Liver (tissue), 7 donors: ENCODE measurements at regions not wholly inside any gene's neighbourhood (a gene's known extent, or its start where the extent isn't known, plus 50 kb on each side); places are given as distances from the start of the nearest gene placed in this dataset.

Experiments used
- DNase-seq: peaks from one replicate; pipeline ENCODE4 v3.0.0-alpha.2; 2017; ENCODE audit warnings: low spot score
- H3K27ac ChIP-seq, 2 donors: one replicate each; pipeline ENCODE4 v1.7.0; 2013; ENCODE audit warnings: inconsistent platforms in 2 of 2, low read length in 2 of 2, control low read depth in 1 of 2, low read depth in 1 of 2, mild to moderate bottlenecking in 1 of 2
- H3K27me3 ChIP-seq, 4 donors: one replicate each; pipeline versions ENCODE4 v1.6.1 to v1.7.0; 2013; ENCODE audit warnings: low read length in 3 of 4, inconsistent platforms in 1 of 4, mild to moderate bottlenecking in 1 of 4, moderate library complexity in 1 of 4; ENCODE audit not compliant: control insufficient read depth in 4 of 4, insufficient read depth in 4 of 4
- H3K36me3 ChIP-seq, 4 donors: one replicate each; pipeline versions ENCODE4 v1.6.1 to v1.7.0; 2013; ENCODE audit warnings: low read length in 3 of 4, mild to moderate bottlenecking in 3 of 4, low read depth in 1 of 4, moderate library complexity in 1 of 4; ENCODE audit not compliant: control insufficient read depth in 4 of 4, insufficient read depth in 3 of 4
- H3K4me1 ChIP-seq, 4 donors: one replicate each; pipeline versions ENCODE4 v1.6.1 to v1.7.0; 2013; ENCODE audit warnings: low read length in 3 of 4, mild to moderate bottlenecking in 3 of 4, moderate library complexity in 1 of 4; ENCODE audit not compliant: control insufficient read depth in 4 of 4, insufficient read depth in 4 of 4
- H3K4me3 ChIP-seq, 3 donors: one replicate each; pipeline versions ENCODE4 v1.6.1 to v1.7.0; 2013; ENCODE audit warnings: low read length in 3 of 3, control low read depth in 1 of 3, low read depth in 1 of 3, mild to moderate bottlenecking in 1 of 3
- H3K9ac ChIP-seq, 2 donors: one replicate each; pipeline ENCODE4 v1.7.0; 2013; ENCODE audit warnings: low read length in 2 of 2, mild to moderate bottlenecking in 2 of 2, moderate library complexity in 2 of 2, control low read depth in 1 of 2, low read depth in 1 of 2
- H3K9me3 ChIP-seq, 4 donors: one replicate each; pipeline versions ENCODE4 v1.6.1 to v1.7.0; 2013; ENCODE audit warnings: low read length in 3 of 4; ENCODE audit not compliant: control insufficient read depth in 4 of 4
- ATF3 ChIP-seq: IDR thresholded peaks from 2 replicates; pipeline ENCODE4 v1.6.1; 2016; ENCODE audit warnings: antibody characterized with exemption
- FOXA1 ChIP-seq: IDR thresholded peaks from 2 replicates; pipeline ENCODE4 v1.6.1; 2016; ENCODE audit warnings: antibody characterized with exemption
- FOXA2 ChIP-seq: IDR thresholded peaks from 2 replicates; pipeline ENCODE4 v1.6.1; 2016; ENCODE audit warnings: antibody characterized with exemption
- GABPA ChIP-seq, 2 donors: IDR thresholded peaks in 1 of 2; conservative IDR thresholded peaks in 1 of 2; 2 replicates each; pipeline ENCODE4 v1.6.1; 2016; ENCODE audit warnings: antibody characterized with exemption in 2 of 2, mild to moderate bottlenecking in 1 of 2, moderate library complexity in 1 of 2
- HNF4A ChIP-seq, 2 donors: conservative IDR thresholded peaks; 2 replicates each; pipeline ENCODE4 v1.6.1; 2016; ENCODE audit warnings: antibody characterized with exemption in 2 of 2, mild to moderate bottlenecking in 2 of 2
- HNF4G ChIP-seq: IDR thresholded peaks from 2 replicates; pipeline ENCODE4 v1.6.1; 2016; ENCODE audit warnings: antibody characterized with exemption
- JUND ChIP-seq, 2 donors: IDR thresholded peaks; 2 replicates each; pipeline ENCODE4 v1.6.1; 2016; ENCODE audit warnings: antibody characterized with exemption in 2 of 2
- RAD21 ChIP-seq, 2 donors: IDR thresholded peaks; 2 replicates each; pipeline ENCODE4 v1.6.1; 2016; ENCODE audit warnings: antibody characterized with exemption in 2 of 2, mild to moderate bottlenecking in 2 of 2
- REST ChIP-seq: IDR thresholded peaks from 2 replicates; pipeline ENCODE4 v1.6.1; 2016; ENCODE audit warnings: antibody characterized with exemption, mild to moderate bottlenecking
- SP1 ChIP-seq: IDR thresholded peaks from 2 replicates; pipeline ENCODE4 v1.6.1; 2018; ENCODE audit warnings: antibody characterized with exemption, mild to moderate bottlenecking
- YY1 ChIP-seq: IDR thresholded peaks from 2 replicates; pipeline ENCODE4 v1.6.1; 2016; ENCODE audit warnings: antibody characterized with exemption, mild to moderate bottlenecking
- ZBTB33 ChIP-seq: IDR thresholded peaks from 2 replicates; pipeline ENCODE4 v1.6.1; 2016; ENCODE audit warnings: antibody characterized with exemption
- WGBS: extraction: QIAGEN DNeasy Blood & Tissue Kit; methylation state at CpG from one replicate; pipeline ENCODE4 v1.1.7; 2013; 5-methylcytosine and 5-hydroxymethylcytosine counted together
- TF ChIP-seq, protein P1 (sequence below): IDR thresholded peaks from 2 replicates; pipeline ENCODE4 v1.6.1; 2016; ENCODE audit warnings: antibody characterized with exemption
- donor health status: healthy.
- donor health status: healthy.
- donor health status: healthy.
- donor health status: healthy.

DNA sequence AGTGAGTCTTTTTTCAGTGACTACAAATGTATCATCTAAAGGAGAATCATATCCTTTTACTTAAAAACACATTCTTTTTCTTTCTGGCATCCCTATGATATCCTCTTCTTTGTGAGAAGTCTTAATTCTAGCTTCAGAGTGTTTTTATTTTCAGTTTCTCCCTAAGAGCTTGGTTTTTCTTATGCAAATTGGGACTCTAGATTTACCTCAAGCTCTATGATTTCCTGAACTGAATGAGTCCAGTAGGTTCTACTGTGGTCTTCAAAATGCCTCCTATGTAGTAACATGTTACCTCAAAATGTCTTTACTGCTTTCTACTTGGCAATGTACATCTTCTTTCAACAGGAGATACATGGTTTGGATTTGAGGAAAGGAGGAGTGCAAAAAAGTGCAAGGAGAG, 148.2 kb upstream of the C21orf91 start:
- no peak for TF ChIP-seq ZBTB33
- TF ChIP-seq SP1: no peak
- no peak for TF ChIP-seq GABPA (IDR thresholded peaks at IDR 0.05 in 1 of 2, conservative IDR thresholded peaks at IDR 0.05 in 1 of 2)
- no peak for TF ChIP-seq RAD21 (IDR thresholded peaks at IDR 0.05)
- no peak for TF ChIP-seq ATF3
- TF ChIP-seq, protein P1, sequence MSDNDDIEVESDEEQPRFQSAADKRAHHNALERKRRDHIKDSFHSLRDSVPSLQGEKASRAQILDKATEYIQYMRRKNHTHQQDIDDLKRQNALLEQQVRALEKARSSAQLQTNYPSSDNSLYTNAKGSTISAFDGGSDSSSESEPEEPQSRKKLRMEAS: no peak
- no peak for TF ChIP-seq JUND (IDR thresholded peaks at IDR 0.05)
- no peak for TF ChIP-seq FOXA1
- no peak for TF ChIP-seq HNF4G
- no peak for TF ChIP-seq HNF4A (conservative IDR thresholded peaks at IDR 0.05)

GRCh38 chr21:17964716-17965115, 145.6 kb upstream of the C21orf91 start:
- no peak for TF ChIP-seq REST
- TF ChIP-seq, protein P1: no peak
- no peak for TF ChIP-seq YY1
- Histone ChIP-seq H3K4me1 (no peaks in the 10 kb centered on the region), H3K9ac (no peak overlapping the region), H3K27me3 (no peaks in the 10 kb centered on the region), H3K36me3 (no peaks in the 10 kb centered on the region), H3K9me3 (no peaks in the 10 kb centered on the region), H3K27ac (no peak overlapping the region), H3K4me3 (no peak overlapping the region)
- no peak for DNase-seq

More for the DNA sequence above, 148.2 kb upstream of the C21orf91 start:
- no peaks in the 10 kb centered on the region for H3K9me3 ChIP-seq
- H3K27ac ChIP-seq: no peak overlapping the region
- H3K4me3 ChIP-seq: no peak overlapping the region
- no peak for DNase-seq
- no peaks in the 10 kb centered on the region for H3K27me3 ChIP-seq
- H3K4me1 ChIP-seq: no peaks in the 10 kb centered on the region
- no peak overlapping the region for H3K9ac ChIP-seq
- H3K36me3 ChIP-seq: no peaks in the 10 kb centered on the region

DNA sequence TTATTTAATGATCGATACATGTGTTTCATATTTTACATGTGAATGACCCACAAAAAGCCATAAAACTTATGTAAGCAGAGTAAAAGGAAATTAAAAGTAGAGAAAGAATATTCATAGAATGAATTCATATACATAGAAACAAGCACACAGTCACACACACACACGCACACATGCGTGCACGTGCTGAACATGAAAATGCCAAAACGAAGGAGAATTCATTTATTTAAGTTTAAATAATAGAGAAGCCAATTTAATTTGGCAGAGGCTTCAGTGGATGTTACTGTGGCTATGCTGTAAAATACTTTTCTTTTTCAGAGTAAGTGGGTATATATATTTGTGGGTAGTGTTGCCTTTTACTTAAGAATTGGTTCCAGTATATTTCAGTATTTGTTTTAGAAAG, 145.0 kb upstream of the C21orf91 start:
- no peak overlapping the region for H3K4me3 ChIP-seq
- whole genome bisulfite sequencing: 81% methylated on average over 5 of the region's 5 CpGs
- H3K9me3 ChIP-seq: no peaks in the 10 kb centered on the region
- no peaks in the 10 kb centered on the region for H3K4me1 ChIP-seq
- TF ChIP-seq FOXA2: no peak
- no peaks in the 10 kb centered on the region for H3K27me3 ChIP-seq
- DNase-seq: no peak
- H3K36me3 ChIP-seq: no peaks in the 10 kb centered on the region
- H3K27ac ChIP-seq: no peak overlapping the region
- no peak overlapping the region for H3K9ac ChIP-seq
